ENCODE measurements at regions not wholly inside any gene's neighbourhood (a gene's known extent, or its start where the extent isn't known, plus 50 kb on each side); places are given as distances from the start of the nearest gene placed in this dataset.

GRCh38 chr20:11755071-11755841, 162.4 kb upstream of the BTBD3 start:
- no peak overlapping the region for H3K4ac ChIP-seq (ENCODE audit: low read depth, low read length)
- no peak overlapping the region for H2AFZ ChIP-seq (replicated peaks; ENCODE audit: low read length, poor library complexity)
- intact Hi-C loops (cut with micrococcal nuclease) (no loop called here), in situ Hi-C loops (cut with MboI; ENCODE audit: low sequenced_read_pairs) (no loop called here), dilution Hi-C loops (cut with HindIII; ENCODE audit: low sequenced_read_pairs, unreplicated experiment) (no loop called here)
- peak overlapping the region; percentile 24; the same call in 1 of the 2 replicates for H2BK120ac ChIP-seq (ENCODE audit: low read depth, low read length)
- no peak overlapping the region for H3K27ac ChIP-seq (ENCODE audit: insufficient read depth, low read length)
- DNase-seq (no peak), ATAC-seq (ENCODE audit: low read depth) (peak; percentile 65)
- H4K91ac ChIP-seq (ENCODE audit: insufficient read depth, low read depth, low read length), result no peak overlapping the region
- TF ChIP-seq BHLHE40 (IDR thresholded peaks at IDR 0.05; ENCODE audit: low read depth, low read length) (no peak), CEBPB (IDR thresholded peaks at IDR 0.05; ENCODE audit: low read depth, low read length) (no peak), POLR2A (IDR thresholded peaks at IDR 0.05; ENCODE audit: low read depth, low read length) (no peak), SMC3 (IDR thresholded peaks at IDR 0.05; ENCODE audit: low read depth, low read length) (no peak), MXI1 (IDR thresholded peaks at IDR 0.05; ENCODE audit: borderline replicate concordance, low read depth, low read length) (no peak), MAFK (IDR thresholded peaks at IDR 0.05; ENCODE audit: low read depth, low read length) (no peak), NFE2L2 (IDR thresholded peaks at IDR 0.05; ENCODE audit: low read depth, low read length) (no peak), ELK1 (IDR thresholded peaks at IDR 0.05; ENCODE audit: borderline replicate concordance, low read depth, low read length) (no peak), RFX5 (IDR thresholded peaks at IDR 0.05; ENCODE audit: low read depth, low read length) (no peak), MAZ (IDR thresholded peaks at IDR 0.05; ENCODE audit: borderline replicate concordance, low read depth, low read length) (no peak)
- H2AK5ac ChIP-seq (ENCODE audit: low read depth, low read length), result no peak overlapping the region
- no peaks in the 10 kb centered on the region for H3K79me1 ChIP-seq (ENCODE audit: low read depth in 1 of 2, low read length in 2 of 2)
- H3K9me1 ChIP-seq (ENCODE audit: insufficient read depth, low read length), result no peaks in the 10 kb centered on the region
- H3K4me2 ChIP-seq (ENCODE audit: low read depth, low read length), result peak overlapping the region; percentile 19
- POLR2A ChIA-PET (ENCODE audit: unreplicated experiment), result no interaction called here
- no peaks in the 10 kb centered on the region for H4K20me1 ChIP-seq (ENCODE audit: insufficient read depth, low read length)
- no peak overlapping the region for H3K14ac ChIP-seq (replicated peaks; ENCODE audit: low read depth, low read length)
- no peak overlapping the region for H3K56ac ChIP-seq (ENCODE audit: extremely low read depth, insufficient read depth, low read length)
- no peak overlapping the region for H2BK20ac ChIP-seq (ENCODE audit: low read depth, low read length)
- 90% methylated on average over 2 of the region's 6 CpGs; no CpG with 5 or more reads in 1 of the 2 experiments for whole genome bisulfite sequencing, 2 experiments (ENCODE audit: extremely low coverage in 2 of 2, insufficient read length in 1 of 2)
- no peak overlapping the region for H3K4me3 ChIP-seq (ENCODE audit: insufficient read depth, low read depth, low read length)
- H4K5ac ChIP-seq (ENCODE audit: low read depth, low read length), result no peak overlapping the region
- BruUV-seq (replicated peaks), result no TSS peak
- no peaks in the 10 kb centered on the region for H3K27me3 ChIP-seq (ENCODE audit: control insufficient read depth, insufficient read depth, low read length)
- H2BK5ac ChIP-seq (ENCODE audit: low read depth, low read length, poor library complexity, severe bottlenecking), result no peak overlapping the region
- no peak overlapping the region for H3K9ac ChIP-seq (ENCODE audit: low read depth, low read length)
- no peak overlapping the region for H2BK15ac ChIP-seq (ENCODE audit: low read depth, low read length)
- H3K9me3 ChIP-seq (ENCODE audit: control insufficient read depth, insufficient read depth, low read length), result peaks cover 2% of the 10 kb centered on the region; the same call in 1 of the 2 replicates
- H3K18ac ChIP-seq (ENCODE audit: low read depth, low read length), result no peak overlapping the region
- no peak overlapping the region for H3K23ac ChIP-seq (ENCODE audit: low read depth, low read length)
- CTCF ChIA-PET, result no interaction called here
- no peaks in the 10 kb centered on the region for H3K36me3 ChIP-seq (ENCODE audit: control insufficient read depth, insufficient read depth, low read length)
- peak overlapping the region in 1 of 2 experiments; percentile 24; a peak in 1 of 4 replicates for H4K8ac ChIP-seq (ENCODE audit: low read depth in 2 of 2, low read length in 2 of 2)
- no peak overlapping the region for H2AK9ac ChIP-seq (replicated peaks; ENCODE audit: low read depth, low read length, poor library complexity)
- no peaks in the 10 kb centered on the region for H3K4me1 ChIP-seq (ENCODE audit: control insufficient read depth, insufficient read depth, low read length)
